A549 (cell line): ENCODE measurements at regions not wholly inside any gene's neighbourhood (a gene's known extent, or its start where the extent isn't known, plus 50 kb on each side); places are given as distances from the start of the nearest gene placed in this dataset.

Experiments
- CHD2 ChIP-seq: fragments of 150-350 bp; IDR thresholded peaks from 2 replicates; pipeline ENCODE4 v1.6.1; 2014; ENCODE audit warnings: low read length; ENCODE audit not compliant: partially characterized antibody
- CHD4 ChIP-seq: fragments of 200-600 bp; sonication (generic); IDR thresholded peaks from 2 replicates; pipeline ENCODE4 v1.6.1; 2016; ENCODE audit warnings: antibody characterized with exemption, mild to moderate bottlenecking, borderline replicate concordance
- CTCF ChIP-seq: fragments of >200 bp; sonication (Bioruptor Twin); formaldehyde crosslinking; IDR thresholded peaks from 3 replicates; pipeline ENCODE4 v1.5.1; 2016
- FOSL2 ChIP-seq, 2 experiments: fragments of 450-650 bp in 1 of 2; fragments of >200 bp in 1 of 2; sonication (Bioruptor Twin) in 1 of 2; formaldehyde crosslinking; IDR thresholded peaks; 2 replicates each; pipeline versions ENCODE4 v1.5.0 to v1.6.1; 2016 to 2020; ENCODE audit warnings: mild to moderate bottlenecking in 1 of 2, moderate library complexity in 1 of 2
- HOXA7 ChIP-seq: fragments of 250-450 bp; sonication (Bioruptor Pico); IDR thresholded peaks from 2 replicates; pipeline ENCODE4 v1.5.0; 2020; ENCODE audit warnings: mild to moderate bottlenecking, moderate library complexity
- HOXB13 ChIP-seq: fragments of 250-450 bp; sonication (Bioruptor Pico); IDR thresholded peaks from 2 replicates; pipeline ENCODE4 v1.5.0; 2020; ENCODE audit warnings: low read depth, mild to moderate bottlenecking, moderate library complexity
- MYC ChIP-seq: IDR thresholded peaks from 2 replicates; pipeline ENCODE4 v1.6.1; 2012; ENCODE audit warnings: mild to moderate bottlenecking, inconsistent platforms, low read length, improper control_type of control experiment, borderline replicate concordance
- RFX5 ChIP-seq: fragments of 450-650 bp; IDR thresholded peaks from 2 replicates; pipeline ENCODE4 v1.7.1; 2014; ENCODE audit warnings: antibody characterized with exemption, mild to moderate bottlenecking, moderate library complexity
- RNF2 ChIP-seq: fragments of 200-600 bp; sonication (generic); IDR thresholded peaks from 2 replicates; pipeline ENCODE4 v1.6.1; 2016; ENCODE audit warnings: low read depth, mild to moderate bottlenecking, antibody characterized with exemption, moderate library complexity, borderline replicate concordance

DNA sequence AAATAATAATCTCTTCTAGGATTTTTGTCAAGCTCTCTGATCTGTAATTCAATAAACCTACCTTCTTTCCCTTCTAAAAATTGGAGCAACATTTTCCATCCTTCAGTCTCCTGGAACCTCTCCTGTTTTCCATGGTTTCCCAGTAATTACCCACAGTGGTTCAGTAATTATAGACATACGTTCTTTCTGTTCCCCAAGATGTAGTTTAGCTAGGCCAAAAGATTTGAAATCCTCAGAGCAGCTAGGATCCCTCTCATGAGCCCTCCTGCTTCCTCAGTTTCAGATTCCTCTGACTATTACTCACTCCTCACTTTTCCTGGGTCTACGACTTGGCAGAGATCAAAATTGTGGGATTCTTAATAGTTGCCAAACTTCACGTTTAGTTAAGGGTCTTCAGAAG, 76.9 kb upstream of the IGSF10 start:
- TF ChIP-seq CHD4: no peak
- no peak for TF ChIP-seq CTCF
- no peak for TF ChIP-seq MYC
- TF ChIP-seq FOSL2 (IDR thresholded peaks at IDR 0.05): no peak
- no peak for TF ChIP-seq FOSL2 (CRISPR knock-in tag; IDR thresholded peaks at IDR 0.05)
- TF ChIP-seq HOXA7: no peak
- no peak for TF ChIP-seq CHD2
- TF ChIP-seq HOXB13 (CRISPR knock-in tag): no peak
- TF ChIP-seq RNF2: no peak
- no peak for TF ChIP-seq RFX5
